AG10803 (cell line): ENCODE measurements at regions not wholly inside any gene's neighbourhood (a gene's known extent, or its start where the extent isn't known, plus 50 kb on each side); places are given as distances from the start of the nearest gene placed in this dataset.

ENCODE experiments used
- DNase-seq: peaks from one replicate; pipeline ENCODE4 v3.0.0; 2010; ENCODE audit warnings: low read depth
- H3K4me3 ChIP-seq: 2 replicates; pipeline ENCODE4 v1.5.1; 2011; ENCODE audit warnings: mild to moderate bottlenecking, low read length, control low read depth
- CTCF ChIP-seq: conservative IDR thresholded peaks from 2 replicates; pipeline ENCODE4 v1.5.1; 2011; ENCODE audit warnings: mild to moderate bottlenecking, low read length, control low read depth, inconsistent platforms

GRCh38 chr2:64228918-64229317 is 84.7 kb upstream of the PELI1 start:
- H3K4me3 ChIP-seq, result no peak overlapping the region
- TF ChIP-seq CTCF, result no peak
- no peak for DNase-seq

- TF ChIP-seq CTCF, result no peak
- DNase-seq, result no peak
- no peak overlapping the region for H3K4me3 ChIP-seq
These were observed 86.3 kb upstream of the PELI1 start for GRCh38 chr2:64230540-64230939.

GRCh38 chr2:64232266-64232665 is 88.0 kb upstream of the PELI1 start:
- no peak for TF ChIP-seq CTCF
- no peak overlapping the region for H3K4me3 ChIP-seq
- no peak for DNase-seq

GRCh38 chr2:64233376-64233922 is 89.2 kb upstream of the PELI1 start:
- TF ChIP-seq CTCF, result no peak
- H3K4me3 ChIP-seq, result no peak overlapping the region
- DNase-seq, result no peak

GRCh38 chr2:64234150-64234549 is 89.9 kb upstream of the PELI1 start:
- no peak overlapping the region for H3K4me3 ChIP-seq
- DNase-seq, result no peak
- TF ChIP-seq CTCF, result no peak

GRCh38 chr2:64234785-64235184 is 90.6 kb upstream of the PELI1 start:
- no peak for TF ChIP-seq CTCF
- H3K4me3 ChIP-seq, result no peak overlapping the region
- no peak for DNase-seq

GRCh38 chr2:64237266-64237665 is 93.0 kb upstream of the PELI1 start:
- DNase-seq, result no peak
- no peak overlapping the region for H3K4me3 ChIP-seq
- no peak for TF ChIP-seq CTCF
